GM10266 (cell line): ENCODE measurements at regions not wholly inside any gene's neighbourhood (a gene's known extent, or its start where the extent isn't known, plus 50 kb on each side); places are given as distances from the start of the nearest gene placed in this dataset.
"Not testable (repeated sequence)": the region's sequence is repeated elsewhere in the genome, so short reads cannot be mapped to it uniquely, and the experiment has no call there.

Source experiments
- DNase-seq: peaks from one replicate; pipeline ENCODE4 v3.0.0; 2012; ENCODE audit errors: extremely low spot score

DNA sequence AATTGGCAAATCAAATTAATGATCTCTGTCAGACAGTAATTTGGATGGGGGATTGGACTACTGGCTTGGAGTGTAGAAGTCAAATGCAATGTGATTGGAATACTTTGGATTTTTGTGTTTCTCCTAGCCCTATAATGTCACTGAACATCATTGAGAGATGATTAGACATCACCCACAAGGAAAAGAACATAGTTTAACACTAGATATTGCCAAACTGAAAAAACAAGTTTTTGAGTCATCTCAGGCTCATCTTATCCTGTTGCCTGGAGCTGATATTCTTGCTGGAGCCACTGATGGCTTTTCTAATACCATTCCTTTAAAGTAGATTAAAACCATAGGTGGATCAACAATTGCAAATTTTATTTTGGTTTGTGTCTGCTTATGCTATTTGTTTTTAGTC lies 76.7 kb downstream of the HSFY2 start:
- DNase-seq, result not testable (repeated sequence)

DNA sequence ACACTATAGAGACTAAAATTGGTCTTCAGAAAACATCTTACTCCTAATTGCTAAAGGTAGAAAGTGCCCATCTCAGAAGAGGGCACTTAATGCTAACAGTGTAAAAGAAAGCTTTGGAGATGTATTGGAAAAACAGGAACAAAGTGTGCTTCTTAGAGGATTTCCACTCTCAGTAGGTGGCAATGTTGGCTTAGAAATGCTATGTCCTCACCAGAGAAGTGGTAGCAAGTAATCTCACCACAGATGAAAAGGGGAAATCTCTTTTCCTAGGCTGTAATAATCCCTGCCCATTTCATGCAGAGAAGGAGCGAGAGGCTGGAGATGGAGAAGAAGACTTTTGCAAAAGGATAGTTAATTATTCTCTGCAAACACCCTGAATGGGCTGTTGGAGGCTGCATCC lies 69.3 kb downstream of the HSFY2 start:
- not testable (repeated sequence) for DNase-seq

GRCh38 chrY:18711785-18712184 lies 61.8 kb downstream of the HSFY2 start:
- DNase-seq, result not testable (repeated sequence)

DNA sequence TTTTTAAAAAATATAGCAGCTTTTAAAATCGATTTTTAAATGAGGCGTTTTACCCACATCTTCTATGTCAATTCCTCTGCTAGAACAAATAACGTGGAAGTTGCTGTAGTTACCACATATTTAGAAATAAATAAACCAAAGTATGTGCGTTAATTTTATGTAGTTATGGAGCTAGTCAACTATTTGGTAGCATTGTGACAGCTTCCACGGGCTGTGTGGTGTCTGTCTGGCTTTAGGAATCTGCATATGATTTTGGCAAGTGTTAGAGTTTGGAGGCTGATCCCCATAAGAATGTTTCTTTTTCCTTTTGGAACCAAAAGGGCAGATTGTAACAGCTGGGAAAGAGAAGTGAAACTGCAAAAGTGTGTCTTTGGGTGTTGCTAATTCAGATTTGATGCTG lies 59.8 kb downstream of the HSFY2 start:
- not testable (repeated sequence) for DNase-seq

DNA sequence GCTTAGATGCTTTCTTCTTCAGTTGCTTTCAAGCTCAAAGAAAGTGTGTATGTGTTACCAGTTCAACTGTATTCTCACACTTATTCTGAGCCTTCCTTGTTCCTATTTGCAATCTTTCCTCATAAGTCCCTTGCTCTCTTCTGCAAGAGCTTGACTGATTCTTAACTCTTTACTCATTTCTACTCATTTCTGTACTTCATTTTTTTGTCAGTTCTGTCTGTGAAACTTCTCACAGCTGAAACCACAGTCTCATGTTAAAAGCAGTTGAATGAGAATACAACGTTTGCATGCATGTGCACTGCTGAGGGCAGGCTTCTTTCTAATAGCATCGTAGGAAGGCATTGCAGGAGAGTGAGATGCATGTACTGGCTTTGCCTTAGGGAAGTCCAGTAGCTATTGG lies 54.8 kb downstream of the HSFY2 start:
- DNase-seq, result not testable (repeated sequence)

DNA sequence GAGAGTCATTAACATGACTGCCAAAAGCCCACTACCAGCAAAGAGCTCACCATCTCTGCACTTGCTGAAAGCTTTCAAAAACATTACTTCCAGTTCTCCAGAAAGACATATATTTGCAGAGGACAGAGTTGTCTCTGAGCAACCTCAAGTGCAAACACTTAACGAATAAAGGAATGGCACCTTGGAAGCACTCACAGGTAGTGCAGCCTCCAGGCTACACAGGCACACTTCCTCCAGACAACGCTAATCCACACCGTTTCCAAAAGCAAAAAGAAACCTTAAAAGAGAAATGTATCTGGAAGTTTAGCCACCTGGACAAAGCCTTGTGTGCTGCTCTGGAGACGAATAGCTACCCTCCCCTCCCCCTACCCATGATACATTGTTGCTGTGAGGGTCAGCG lies 53.1 kb downstream of the HSFY2 start:
- not testable (repeated sequence) for DNase-seq
